Stimulated activated naive CD8-positive, alpha-beta T cell treated with anti-CD3 and anti-CD28 coated beads, Interleukin-15, amount 100 ng/mL, for 72 hours (primary cell): ENCODE measurements at regions not wholly inside any gene's neighbourhood (a gene's known extent, or its start where the extent isn't known, plus 50 kb on each side); places are given as distances from the start of the nearest gene placed in this dataset.

Experiments
- ATAC-seq: fragments of 150-1000 bp; cut with Tn5 transposase; 2 replicates; pipeline ENCODE4 v1.10.0; 2021; ENCODE audit warnings: mild to moderate bottlenecking, moderate library complexity
- DNase-seq, 2 donors: peaks; one replicate each; pipeline ENCODE4 v3.0.0; 2021 to 2022
- H3K27ac Mint-ChIP-seq, 2 donors: one replicate each; pipeline ENCODE4 v1.8.0; 2022; ENCODE audit warnings: mild to moderate bottlenecking in 2 of 2, mixed read lengths in 2 of 2, moderate library complexity in 2 of 2
- H3K27me3 Mint-ChIP-seq: one replicate; pipeline ENCODE4 v1.8.0; 2022; ENCODE audit warnings: mixed read lengths
- H3K4me1 Mint-ChIP-seq: one replicate; pipeline ENCODE4 v1.8.0; 2022; ENCODE audit warnings: mild to moderate bottlenecking, mixed read lengths
- H3K4me3 Mint-ChIP-seq, 2 donors: one replicate each; pipeline ENCODE4 v1.8.0; 2022; ENCODE audit warnings: mild to moderate bottlenecking in 2 of 2, mixed read lengths in 2 of 2, moderate library complexity in 1 of 2
- H3K9me3 Mint-ChIP-seq, 2 donors: one replicate each; pipeline ENCODE4 v1.8.0; 2022; ENCODE audit warnings: mixed read lengths in 2 of 2

DNA sequence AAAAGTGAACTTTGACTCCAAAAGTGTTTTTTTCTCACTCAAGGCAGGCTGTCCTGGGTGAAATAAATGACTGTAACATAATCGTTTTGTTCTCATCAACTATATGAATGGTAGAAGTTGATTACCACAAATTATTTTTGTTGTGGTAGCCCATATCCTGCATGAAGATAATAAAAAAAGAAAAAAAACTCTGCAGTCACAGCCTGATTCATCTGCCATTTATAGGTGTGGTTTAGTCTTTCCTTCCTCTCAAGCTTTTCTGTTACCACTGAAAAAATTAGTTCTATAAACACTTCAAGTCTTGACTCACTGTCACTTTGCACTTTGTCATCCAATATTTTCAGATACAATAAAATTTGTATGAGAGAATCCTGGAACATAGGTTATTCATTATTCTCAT is 522.0 kb downstream of the PLCL1 start:
- Mint-ChIP-seq H3K4me3 (no peak overlapping the region), H3K27me3 (peaks cover 31% of the 10 kb centered on the region), H3K9me3 (no peaks in the 10 kb centered on the region), H3K4me1 (peaks cover 23% of the 10 kb centered on the region), H3K27ac (no peak overlapping the region)
- ATAC-seq = peak; percentile 86
- no peak for DNase-seq

DNA sequence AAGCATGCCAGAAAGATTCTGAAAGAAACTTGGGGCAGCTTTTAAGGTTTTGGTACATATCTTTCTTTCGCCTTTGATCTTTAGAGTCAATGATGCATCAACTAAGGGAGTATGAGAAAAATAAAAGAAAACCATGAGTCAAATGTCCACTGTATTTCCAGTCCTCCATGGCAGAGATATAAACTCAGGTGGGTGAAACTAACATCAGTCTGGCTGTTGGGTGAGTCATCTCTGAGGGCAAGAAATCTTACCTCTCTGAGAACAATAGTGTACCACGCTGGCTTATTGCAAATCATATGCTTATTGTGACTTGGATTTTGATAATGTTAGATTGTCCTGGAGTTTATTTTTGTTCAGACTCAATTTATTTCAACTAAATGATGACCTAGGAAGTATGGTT is 521.0 kb downstream of the PLCL1 start:
- H3K4me3 Mint-ChIP-seq = no peak overlapping the region

DNA sequence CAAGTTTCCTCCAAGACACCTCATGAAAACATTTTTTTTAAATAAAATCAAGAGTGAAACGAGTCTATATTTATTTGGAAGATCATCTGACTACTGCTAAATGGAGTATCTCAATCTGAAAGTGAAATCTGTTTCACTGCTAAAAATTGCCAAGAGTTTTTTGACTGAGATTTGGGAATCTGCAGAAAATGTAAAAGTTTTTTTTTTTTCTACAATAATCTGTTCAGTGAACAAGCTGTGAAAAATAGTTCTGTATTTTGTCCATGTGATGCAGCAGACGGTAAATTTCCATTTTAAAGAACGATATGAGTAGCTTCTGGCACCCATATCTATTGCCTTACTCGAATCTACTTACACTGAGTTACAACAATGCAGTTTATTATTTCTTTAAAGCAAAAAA is 519.7 kb downstream of the PLCL1 start:
- no peaks in the 10 kb centered on the region for H3K9me3 Mint-ChIP-seq
- peaks cover 23% of the 10 kb centered on the region for H3K4me1 Mint-ChIP-seq
- no peak for DNase-seq
- ATAC-seq = no peak
- no peak overlapping the region for H3K4me3 Mint-ChIP-seq
- peaks cover 34% of the 10 kb centered on the region for H3K27me3 Mint-ChIP-seq
- no peak overlapping the region for H3K27ac Mint-ChIP-seq

More for the DNA sequence above, 521.0 kb downstream of the PLCL1 start:
- H3K9me3 Mint-ChIP-seq = no peaks in the 10 kb centered on the region
- DNase-seq = no peak
- peaks cover 35% of the 10 kb centered on the region for H3K27me3 Mint-ChIP-seq
- peak; percentile 87 for ATAC-seq
- H3K27ac Mint-ChIP-seq = peak overlapping the region in 1 of 2 donors; percentile 57
- peaks cover 23% of the 10 kb centered on the region for H3K4me1 Mint-ChIP-seq

DNA sequence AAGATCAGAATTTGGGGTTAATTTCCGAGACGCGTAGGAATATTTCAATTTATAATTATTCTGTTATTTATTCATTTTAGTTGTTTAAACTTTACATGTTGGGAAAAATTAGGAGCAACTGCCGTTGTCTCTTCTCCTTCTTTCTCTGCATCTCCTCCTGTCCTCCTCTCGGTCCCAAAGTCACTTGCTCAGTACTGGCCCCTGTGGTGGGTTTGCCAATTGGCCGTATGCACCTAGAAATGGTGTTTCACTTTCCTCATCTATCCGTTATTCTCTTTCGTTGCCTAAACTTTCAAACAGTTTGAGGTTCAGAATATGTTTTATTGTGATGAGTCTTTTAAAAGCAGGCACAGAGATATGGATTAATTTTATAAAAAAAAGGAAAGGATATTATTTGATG is 517.9 kb downstream of the PLCL1 start:
- H3K4me1 Mint-ChIP-seq = peaks cover 18% of the 10 kb centered on the region
- H3K27ac Mint-ChIP-seq = no peak overlapping the region
- H3K27me3 Mint-ChIP-seq = peaks cover 36% of the 10 kb centered on the region
- no peak overlapping the region for H3K4me3 Mint-ChIP-seq
- DNase-seq (no peak), ATAC-seq (no peak)
- H3K9me3 Mint-ChIP-seq = no peaks in the 10 kb centered on the region

DNA sequence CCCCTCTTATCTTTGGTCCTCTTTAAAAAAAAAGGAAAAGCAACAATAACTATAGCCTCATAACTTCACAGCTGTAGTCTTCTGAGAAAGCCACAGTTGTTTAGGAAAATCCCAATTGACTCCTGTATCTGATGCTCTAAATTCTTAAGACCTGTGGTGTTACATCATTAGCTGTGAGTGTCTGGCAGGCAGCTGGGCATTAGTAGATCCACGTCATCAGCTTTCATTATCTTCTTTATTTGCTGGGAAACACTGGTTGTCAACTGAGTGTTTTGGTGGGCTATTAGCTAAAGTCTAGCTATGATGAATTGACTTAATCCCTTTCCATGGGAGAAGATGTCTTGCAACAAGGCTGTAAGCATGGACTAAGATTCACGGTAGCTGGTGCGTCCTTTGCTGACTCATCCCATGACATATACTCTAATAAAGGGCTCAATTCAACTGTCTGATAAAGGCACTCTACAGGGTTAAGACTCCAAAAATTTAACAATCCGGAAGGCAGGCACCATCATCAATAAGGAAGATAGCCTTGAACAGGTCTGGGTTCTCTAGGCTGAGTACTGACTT is 517.2 kb downstream of the PLCL1 start:
- no peak overlapping the region for H3K27ac Mint-ChIP-seq
- ATAC-seq = no peak
- peaks cover 14% of the 10 kb centered on the region for H3K4me1 Mint-ChIP-seq
- DNase-seq = no peak
- no peaks in the 10 kb centered on the region for H3K9me3 Mint-ChIP-seq
- H3K4me3 Mint-ChIP-seq = no peak overlapping the region
- peaks cover 43% of the 10 kb centered on the region for H3K27me3 Mint-ChIP-seq

DNA sequence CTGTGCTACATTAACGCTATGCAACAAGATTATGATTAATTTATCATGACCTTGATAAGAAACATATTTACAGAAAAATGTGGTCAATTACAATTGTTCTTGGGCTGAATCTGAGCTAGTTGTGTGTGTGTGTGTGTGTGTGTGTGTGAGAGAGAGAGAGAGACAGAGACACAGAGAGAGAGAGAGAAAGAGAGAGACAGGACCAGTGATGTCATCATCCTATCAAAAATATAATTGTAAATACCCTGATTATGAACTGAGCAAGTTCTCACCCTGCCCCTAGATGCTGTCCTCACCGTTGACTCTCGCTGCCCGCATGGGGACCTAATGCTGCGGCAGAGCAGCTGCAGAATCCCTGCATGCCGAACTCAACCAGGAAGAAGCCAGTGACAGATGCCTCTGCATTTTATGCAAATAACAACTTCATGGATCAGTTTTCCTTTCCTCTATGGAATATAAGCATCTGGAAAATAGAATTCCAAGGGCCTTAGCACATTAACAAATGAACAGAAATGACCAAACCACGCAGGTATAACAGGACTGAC is 512.5 kb downstream of the PLCL1 start:
- H3K27me3 Mint-ChIP-seq = peaks cover 69% of the 10 kb centered on the region

DNA sequence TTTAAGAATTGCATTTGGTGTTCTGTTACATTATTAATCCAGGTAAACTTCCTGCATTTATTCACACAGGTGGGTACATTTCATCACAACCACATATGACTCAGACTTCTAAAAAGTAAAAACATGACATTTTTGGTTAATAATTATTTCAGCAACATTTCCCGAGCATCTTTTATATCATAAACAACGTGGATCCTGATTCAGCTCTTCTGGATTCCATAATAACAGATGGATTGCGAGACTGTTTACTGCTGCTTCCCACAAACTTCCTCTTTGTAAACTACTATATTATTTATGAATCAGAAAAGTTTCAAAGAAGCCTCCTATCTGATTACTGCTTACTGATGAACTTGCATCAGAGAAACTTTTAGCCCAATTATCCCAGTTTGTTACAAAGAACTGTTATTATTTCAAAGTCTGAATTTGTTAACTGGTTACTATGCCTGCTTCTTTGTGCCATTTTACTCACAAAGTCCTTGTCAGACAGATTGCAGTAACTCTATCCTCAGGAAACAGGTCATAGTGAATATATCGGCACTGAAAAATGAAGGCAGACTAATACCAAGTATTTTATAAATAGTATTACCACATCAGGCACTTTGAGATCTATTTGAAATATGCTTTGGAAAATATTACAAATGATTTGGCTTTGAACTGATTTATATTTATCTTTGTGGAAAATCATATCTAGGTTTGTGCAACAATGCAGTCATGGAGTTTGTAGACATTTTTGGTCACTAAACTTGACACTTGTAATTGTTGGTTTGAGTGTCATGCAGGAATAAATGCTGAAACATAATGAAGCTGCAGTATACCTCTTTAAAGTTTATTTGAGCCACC is 511.6 kb downstream of the PLCL1 start:
- Mint-ChIP-seq H3K4me1 (no peaks in the 10 kb centered on the region), H3K27ac (no peak overlapping the region), H3K4me3 (no peak overlapping the region), H3K9me3 (no peaks in the 10 kb centered on the region), H3K27me3 (peaks cover 62% of the 10 kb centered on the region)
- ATAC-seq (no peak), DNase-seq (no peak)

More for the DNA sequence above, 512.5 kb downstream of the PLCL1 start:
- H3K9me3 Mint-ChIP-seq = no peaks in the 10 kb centered on the region
- H3K27ac Mint-ChIP-seq = no peak overlapping the region
- no peak overlapping the region for H3K4me3 Mint-ChIP-seq
- ATAC-seq (no peak), DNase-seq (no peak)
- H3K4me1 Mint-ChIP-seq = no peaks in the 10 kb centered on the region

DNA sequence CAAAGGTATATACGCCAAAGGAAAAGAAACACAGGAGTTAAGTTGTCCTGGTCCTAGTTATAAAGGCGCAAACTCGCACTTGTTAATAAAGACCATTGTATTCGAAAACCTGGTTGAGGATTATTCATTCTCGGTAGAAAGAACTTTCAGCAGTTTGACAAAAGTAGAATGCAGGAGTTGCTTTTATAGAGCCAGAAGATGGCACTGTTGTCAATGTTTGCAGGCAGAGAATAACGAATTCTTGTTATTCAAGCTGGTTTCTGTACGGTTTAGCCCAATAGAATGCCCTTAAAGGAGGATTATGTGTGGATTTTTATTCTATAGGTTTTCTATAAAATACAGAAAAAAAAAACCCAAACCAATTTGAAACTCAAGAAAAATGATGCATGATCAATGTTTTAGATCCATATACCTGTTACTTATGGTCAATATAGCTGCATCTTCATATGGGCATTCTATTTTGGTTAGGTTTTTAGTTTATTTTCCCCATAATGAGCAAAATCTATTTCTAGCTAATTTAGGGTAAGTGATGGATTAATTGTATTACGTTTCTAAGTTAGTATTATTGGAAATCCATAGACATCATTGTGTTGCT is 510.3 kb downstream of the PLCL1 start:
- H3K9me3 Mint-ChIP-seq = no peaks in the 10 kb centered on the region
- no peak overlapping the region for H3K27ac Mint-ChIP-seq
- no peak for DNase-seq
- no peaks in the 10 kb centered on the region for H3K4me1 Mint-ChIP-seq
- no peak for ATAC-seq
- peaks cover 50% of the 10 kb centered on the region for H3K27me3 Mint-ChIP-seq
- H3K4me3 Mint-ChIP-seq = no peak overlapping the region

DNA sequence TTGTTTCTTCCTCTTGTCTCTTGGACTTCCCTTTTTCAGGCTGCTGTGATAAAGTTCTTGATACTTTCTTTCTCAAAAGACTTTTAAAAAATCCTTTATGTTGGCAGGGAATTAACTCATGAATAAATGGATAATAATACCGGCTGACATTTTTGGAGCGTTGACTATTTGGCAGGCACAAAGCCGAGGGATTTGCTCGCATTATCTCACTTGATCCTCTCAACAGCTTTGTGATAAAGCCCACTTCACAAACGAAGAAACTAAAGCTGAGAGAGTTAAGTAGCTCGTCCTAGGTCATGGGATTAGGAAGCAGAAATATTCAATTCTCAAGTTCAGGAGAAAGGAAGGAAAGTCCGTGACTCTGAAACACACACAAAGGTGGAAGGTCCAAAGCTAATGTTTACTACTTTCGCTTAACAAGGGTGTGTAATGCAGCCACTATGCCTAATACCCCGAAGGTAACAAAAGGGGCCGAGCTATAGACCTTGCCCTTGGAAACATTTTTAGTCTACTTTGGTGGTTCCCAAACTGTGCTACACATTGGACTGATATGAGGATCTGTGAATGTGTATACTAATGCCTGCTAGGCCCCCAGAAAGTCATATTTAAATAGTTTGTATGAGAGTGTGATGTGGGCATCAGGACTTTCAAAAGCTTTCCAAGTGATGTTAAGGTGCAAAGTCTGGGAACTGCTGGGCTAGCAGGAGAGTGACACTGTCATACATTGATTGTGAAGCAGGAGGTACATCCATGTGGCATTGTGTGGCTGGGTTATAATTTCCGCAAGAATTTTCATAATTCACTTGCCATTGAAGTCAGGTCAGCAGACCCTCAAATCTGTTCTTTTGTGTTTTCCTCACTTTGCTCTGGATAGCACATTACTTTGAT is 508.4 kb downstream of the PLCL1 start:
- Mint-ChIP-seq H3K27me3 (peaks cover 49% of the 10 kb centered on the region), H3K4me1 (no peaks in the 10 kb centered on the region), H3K9me3 (no peaks in the 10 kb centered on the region), H3K27ac (no peak overlapping the region), H3K4me3 (no peak overlapping the region)
- no peak for DNase-seq
- no peak for ATAC-seq

DNA sequence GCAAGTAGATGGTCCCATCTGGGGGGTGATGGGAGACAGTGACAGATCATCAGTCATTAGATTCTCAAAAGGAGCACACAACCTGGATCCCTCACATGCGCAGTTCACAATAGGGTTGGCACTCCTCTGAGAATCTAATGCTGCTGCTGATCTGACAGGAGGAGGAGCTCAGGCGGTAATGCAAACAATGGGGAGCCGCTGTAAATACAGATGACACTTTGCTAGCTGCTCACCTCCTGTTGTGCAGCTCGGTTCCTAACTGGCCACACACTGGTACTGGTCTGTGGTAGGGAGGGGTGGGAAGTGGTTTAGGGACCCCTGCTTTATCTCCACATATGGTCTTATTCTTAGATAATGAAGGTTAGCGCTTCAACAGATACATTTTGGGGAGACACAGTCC is 506.6 kb downstream of the PLCL1 start:
- no peak overlapping the region for H3K27ac Mint-ChIP-seq
- no peaks in the 10 kb centered on the region for H3K4me1 Mint-ChIP-seq
- DNase-seq (no peak), ATAC-seq (peak; percentile 31)
- no peak overlapping the region for H3K4me3 Mint-ChIP-seq
- no peaks in the 10 kb centered on the region for H3K9me3 Mint-ChIP-seq
- peaks cover 48% of the 10 kb centered on the region for H3K27me3 Mint-ChIP-seq

DNA sequence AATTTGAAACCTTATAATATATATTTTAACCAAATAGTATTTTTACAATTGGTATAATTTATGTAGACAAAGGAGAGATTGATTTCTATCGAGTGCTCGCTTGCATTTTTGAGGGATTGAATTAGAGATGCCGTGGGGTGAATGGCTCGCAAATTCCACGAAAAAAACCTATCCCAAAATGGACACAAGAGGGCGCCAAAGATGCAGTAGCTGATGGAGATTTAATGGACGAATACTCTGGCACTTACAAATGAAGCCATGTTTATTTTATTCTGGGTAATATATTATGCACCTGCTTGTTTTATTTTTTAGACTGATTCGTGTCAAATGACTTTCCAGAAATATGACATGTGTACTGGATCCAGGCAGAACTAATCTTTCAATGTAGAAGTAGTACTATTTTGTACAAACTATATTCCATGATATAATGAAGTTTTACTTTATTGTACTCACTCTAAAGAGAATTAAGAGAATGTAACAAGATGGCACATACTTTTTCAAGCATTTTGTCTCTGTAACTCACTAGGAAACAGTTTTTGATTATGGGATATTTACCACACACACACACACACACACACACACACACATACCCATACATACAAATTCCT is 505.4 kb downstream of the PLCL1 start:
- H3K9me3 Mint-ChIP-seq = no peaks in the 10 kb centered on the region
- ATAC-seq = peak; percentile 45
- no peak overlapping the region for H3K27ac Mint-ChIP-seq
- H3K4me1 Mint-ChIP-seq = no peaks in the 10 kb centered on the region
- H3K4me3 Mint-ChIP-seq = no peak overlapping the region
- peaks cover 39% of the 10 kb centered on the region for H3K27me3 Mint-ChIP-seq
- peak; percentile 45 to 49 for DNase-seq

DNA sequence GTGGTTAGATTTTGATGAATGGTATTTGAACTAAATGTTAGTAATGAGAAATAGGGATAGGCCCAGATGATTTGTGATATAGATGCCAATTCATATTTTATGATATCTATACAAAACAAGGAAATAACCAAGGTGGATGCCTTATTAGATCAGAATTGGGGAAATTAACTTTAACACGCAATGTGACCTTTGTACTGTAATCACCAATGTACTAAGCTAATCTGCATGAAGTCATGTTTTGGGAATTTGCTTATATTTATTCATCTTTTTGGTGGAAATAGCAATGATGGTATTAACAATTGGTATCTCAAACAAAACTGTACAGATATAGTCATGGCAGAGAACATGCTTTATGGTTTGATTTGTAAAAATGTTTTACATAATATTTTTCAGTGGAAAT is 504.7 kb downstream of the PLCL1 start:
- DNase-seq = no peak
- no peak overlapping the region for H3K4me3 Mint-ChIP-seq
- H3K27ac Mint-ChIP-seq = no peak overlapping the region
- ATAC-seq = no peak
- peaks cover 40% of the 10 kb centered on the region for H3K27me3 Mint-ChIP-seq
- H3K9me3 Mint-ChIP-seq = no peaks in the 10 kb centered on the region
- H3K4me1 Mint-ChIP-seq = no peaks in the 10 kb centered on the region

DNA sequence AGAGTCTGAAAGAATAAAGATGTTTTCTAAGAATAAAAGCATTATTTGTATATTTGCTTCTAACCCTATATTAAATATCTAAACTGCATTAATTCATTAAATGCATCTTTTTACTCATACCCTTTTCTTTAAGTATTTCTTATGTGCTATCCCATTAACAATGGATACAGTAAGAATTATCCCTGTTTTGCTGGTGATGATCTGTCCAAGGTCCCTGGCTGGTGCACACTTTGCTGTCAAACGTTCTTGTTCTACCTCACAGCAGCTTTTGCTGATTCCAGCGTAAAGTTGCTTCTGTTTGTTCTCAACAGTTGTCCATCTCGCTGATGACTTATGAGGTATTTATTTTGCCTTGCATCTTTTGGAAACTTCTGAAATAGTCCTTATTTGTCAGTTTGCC is 504.0 kb downstream of the PLCL1 start:
- no peaks in the 10 kb centered on the region for H3K4me1 Mint-ChIP-seq
- no peaks in the 10 kb centered on the region for H3K9me3 Mint-ChIP-seq
- ATAC-seq (no peak), DNase-seq (no peak)
- no peak overlapping the region for H3K4me3 Mint-ChIP-seq
- H3K27me3 Mint-ChIP-seq = peaks cover 34% of the 10 kb centered on the region
- no peak overlapping the region for H3K27ac Mint-ChIP-seq

DNA sequence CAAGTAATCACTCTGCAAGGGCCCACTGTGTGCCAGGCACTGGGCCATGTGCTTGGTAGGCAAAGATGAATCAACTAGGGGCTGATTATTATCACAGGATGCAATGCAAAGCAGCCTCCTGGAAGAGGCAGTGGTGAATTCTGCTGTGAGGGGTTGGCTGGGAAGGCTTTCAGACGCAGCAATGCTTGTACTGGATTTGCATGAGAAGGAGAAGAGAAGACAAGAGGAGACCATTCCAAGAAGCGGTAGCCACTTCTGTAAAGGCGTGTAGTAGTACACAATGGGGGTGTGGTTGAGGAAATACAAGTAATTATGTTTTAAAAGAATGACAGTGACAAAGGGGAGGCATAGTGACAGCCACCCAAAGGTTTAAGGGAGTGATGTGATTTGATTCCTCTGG is 502.7 kb downstream of the PLCL1 start:
- Mint-ChIP-seq H3K27ac (no peak overlapping the region), H3K4me1 (no peaks in the 10 kb centered on the region), H3K4me3 (no peak overlapping the region), H3K27me3 (peaks cover 21% of the 10 kb centered on the region), H3K9me3 (no peaks in the 10 kb centered on the region)
- DNase-seq (no peak), ATAC-seq (peak; percentile 18)

DNA sequence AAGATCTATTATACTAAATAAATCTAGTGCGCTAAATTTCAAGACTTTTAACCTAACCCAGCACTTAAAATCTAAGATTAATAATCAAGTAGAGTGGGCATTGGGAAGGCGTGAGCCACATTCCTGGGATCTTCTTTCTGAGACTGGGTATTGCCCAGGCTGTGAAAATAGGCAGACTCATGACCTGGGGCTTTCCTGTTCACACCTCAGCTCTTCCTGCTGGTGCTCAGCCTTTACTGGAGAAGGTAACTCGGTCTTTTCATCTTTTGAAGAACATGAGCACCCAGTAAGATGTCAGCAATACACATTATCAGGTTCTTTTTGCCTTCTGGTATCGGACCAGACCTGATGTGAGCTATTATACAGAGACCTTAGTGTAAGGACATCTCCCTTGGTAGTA is 500.5 kb downstream of the PLCL1 start:
- no peaks in the 10 kb centered on the region for H3K9me3 Mint-ChIP-seq
- H3K4me3 Mint-ChIP-seq = no peak overlapping the region
- no peaks in the 10 kb centered on the region for H3K4me1 Mint-ChIP-seq
- no peak overlapping the region for H3K27ac Mint-ChIP-seq
- DNase-seq (no peak), ATAC-seq (no peak)
- peaks cover 17% of the 10 kb centered on the region for H3K27me3 Mint-ChIP-seq
